HCT116 (cell line): ENCODE measurements at regions not wholly inside any gene's neighbourhood (a gene's known extent, or its start where the extent isn't known, plus 50 kb on each side); places are given as distances from the start of the nearest gene placed in this dataset.

Experiments
- ATAC-seq: fragments of 200-7000 bp; cut with Tn5 transposase; 2 replicates; pipeline ENCODE4 v1.9.1; 2020; ENCODE audit warnings: mild to moderate bottlenecking, moderate library complexity
- BruUV-seq: library from RNA; stranded (reverse); fragments of 400-500 nt; replicated peaks from 2 replicates; lab custom pipeline; 2021; lab: Mats Ljungman, UMichigan
- CTCF ChIA-PET: fragments of 300-600 bp; sonication (Branson Sonifier 250); formaldehyde crosslinking; loops from one replicate; lab custom pipeline; 2021; ENCODE audit warnings: antibody characterized with exemption; lab: Charles Lee
- POLR2A ChIA-PET: fragments of 300-600, 350-600 bp; sonication (Branson Sonifier 250); formaldehyde crosslinking; loops from one replicate; lab custom pipeline; 2021; ENCODE audit warnings: antibody characterized with exemption; lab: Charles Lee
- RAD21 ChIA-PET, 2 experiments: fragments of 300-600 bp; sonication (Branson Sonifier 250); formaldehyde crosslinking; loops; one replicate each; lab custom pipeline; 2023; ENCODE audit warnings: low total read pairs in 2 of 2; ENCODE audit not compliant: uncharacterized antibody in 2 of 2, unreplicated experiment in 2 of 2, low non-redundant PET in 1 of 2; lab: Charles Lee
- DNase-seq: peaks from one replicate; pipeline ENCODE4 v3.0.0-alpha.2; 2010; ENCODE audit warnings: low read depth, low spot score
- H2AFZ ChIP-seq: fragments of 200-600 bp; shearing (Covaris generic), sonication (generic); 2 replicates; pipeline ENCODE4 v1.6.1; 2017; ENCODE audit warnings: low read depth, mixed run types, mixed read lengths, antibody characterized with exemption, low read length; ENCODE audit not compliant: poor library complexity, severe bottlenecking
- H3K27ac ChIP-seq: 2 replicates; pipeline ENCODE4 v1.5.1; 2012; ENCODE audit warnings: low read depth, low read length
- H3K27me3 ChIP-seq: fragments of 200-600 bp; sonication (generic); 2 replicates; pipeline ENCODE4 v1.6.1; 2016; ENCODE audit warnings: mixed run types, low read length, mixed read lengths; ENCODE audit not compliant: insufficient read depth
- H3K36me3 ChIP-seq, 2 experiments: fragments of 200-500 bp in 1 of 2; fragments of 200-600 bp in 1 of 2; sonication (Bioruptor generic) in 1 of 2; sonication (generic) in 1 of 2; 2 replicates each; pipeline versions ENCODE4 v1.5.1 to v1.6.1; 2014 to 2016; ENCODE audit warnings: low read length in 2 of 2, inconsistent platforms in 1 of 2, mixed read lengths in 1 of 2, mixed run types in 1 of 2; ENCODE audit not compliant: insufficient read depth in 2 of 2, control insufficient read depth in 1 of 2
- H3K4me1 ChIP-seq, 2 experiments: fragments of 200-600 bp in 1 of 2; sonication (generic) in 1 of 2; 2 replicates each; pipeline versions ENCODE4 v1.5.1 to v1.6.1; 2012 to 2017; ENCODE audit warnings: low read length in 2 of 2, inconsistent platforms in 1 of 2, mild to moderate bottlenecking in 1 of 2, mixed read lengths in 1 of 2, mixed run types in 1 of 2, moderate library complexity in 1 of 2; ENCODE audit not compliant: insufficient read depth in 2 of 2, control insufficient read depth in 1 of 2
- H3K4me2 ChIP-seq: fragments of 200-600 bp; sonication (generic); 2 replicates; pipeline ENCODE4 v1.6.1; 2017; ENCODE audit warnings: mixed run types, low read length, mixed read lengths
- H3K4me3 ChIP-seq, 2 experiments: fragments of 200-600 bp in 1 of 2; sonication (generic) in 1 of 2; replicated peaks in 1 of 2; 2 replicates each; pipeline ENCODE4 v1.5.1; 2011 to 2016; ENCODE audit warnings: low read length in 2 of 2, control low read depth in 1 of 2, low read depth in 1 of 2, mild to moderate bottlenecking in 1 of 2, mixed read lengths in 1 of 2, mixed run types in 1 of 2
- H3K79me2 ChIP-seq: fragments of 200-600 bp; sonication (generic); 2 replicates; pipeline ENCODE4 v1.6.1; 2017; ENCODE audit warnings: mild to moderate bottlenecking, mixed run types, low read length, moderate library complexity, mixed read lengths; ENCODE audit not compliant: insufficient read depth
- H3K9ac ChIP-seq: fragments of 200-600 bp; sonication (generic); 2 replicates; pipeline ENCODE4 v1.6.1; 2016; ENCODE audit warnings: low read length, mixed read lengths
- H3K9me2 ChIP-seq: fragments of 200-600 bp; sonication (generic), shearing (Covaris generic); 2 replicates; pipeline ENCODE4 v1.6.1; 2017; ENCODE audit warnings: mixed run types, mild to moderate bottlenecking, moderate library complexity; ENCODE audit not compliant: insufficient read depth
- H3K9me3 ChIP-seq, 2 experiments: fragments of 200-500 bp in 1 of 2; fragments of 200-600 bp in 1 of 2; sonication (Bioruptor generic) in 1 of 2; sonication (generic) in 1 of 2; 2 replicates each; pipeline ENCODE4 v1.6.1; 2014 to 2017; ENCODE audit warnings: low read length in 2 of 2, mixed read lengths in 2 of 2, inconsistent platforms in 1 of 2, low read depth in 1 of 2, mild to moderate bottlenecking in 1 of 2, mixed run types in 1 of 2, moderate library complexity in 1 of 2; ENCODE audit not compliant: control insufficient read depth in 1 of 2, insufficient read depth in 1 of 2
- H4K20me1 ChIP-seq: fragments of 200-600 bp; sonication (generic), shearing (Covaris generic); 2 replicates; pipeline ENCODE4 v1.6.1; 2017; ENCODE audit warnings: mixed run types, mild to moderate bottlenecking, moderate library complexity; ENCODE audit not compliant: insufficient read depth
- ATF3 ChIP-seq: IDR thresholded peaks from 2 replicates; pipeline ENCODE4 v1.6.1; 2012
- CEBPB ChIP-seq: IDR thresholded peaks from 2 replicates; pipeline ENCODE4 v1.6.1; 2012; ENCODE audit warnings: low read depth
- EGR1 ChIP-seq: IDR thresholded peaks from 2 replicates; pipeline ENCODE4 v1.6.1; 2012; ENCODE audit warnings: low read depth
- ELF1 ChIP-seq: IDR thresholded peaks from 2 replicates; pipeline ENCODE4 v1.6.1; 2012; ENCODE audit warnings: low read depth, borderline replicate concordance
- EZH2 ChIP-seq: fragments of 200-600 bp; sonication (generic); IDR thresholded peaks from 2 replicates; pipeline ENCODE4 v1.6.1; 2017; ENCODE audit warnings: antibody characterized with exemption, mixed run types
- FOSL1 ChIP-seq: IDR thresholded peaks from 2 replicates; pipeline ENCODE4 v1.6.1; 2012; ENCODE audit warnings: low read depth
- POLR2A ChIP-seq: IDR thresholded peaks from 2 replicates; pipeline ENCODE4 v1.7.0; 2011; ENCODE audit warnings: borderline replicate concordance; ENCODE audit not compliant: insufficient read depth, insufficient read length; ENCODE audit errors: extremely low read depth
- POLR2AphosphoS5 ChIP-seq: IDR thresholded peaks from 2 replicates; pipeline ENCODE4 v1.6.1; 2011; ENCODE audit warnings: mild to moderate bottlenecking, low read depth, low read length, moderate library complexity
- SIN3A ChIP-seq: IDR thresholded peaks from 2 replicates; pipeline ENCODE4 v1.6.1; 2012; ENCODE audit warnings: low read depth
- SRF ChIP-seq: IDR thresholded peaks from 2 replicates; pipeline ENCODE4 v1.6.1; 2012; ENCODE audit warnings: low read depth
- YY1 ChIP-seq: IDR thresholded peaks from 2 replicates; pipeline ENCODE4 v1.6.1; 2011; ENCODE audit warnings: low read length, low read depth, moderate library complexity, mild to moderate bottlenecking; ENCODE audit not compliant: insufficient replicate concordance; ENCODE audit errors: extremely low read depth
- ZNF274 ChIP-seq: fragments of 200-500 bp; sonication (Bioruptor generic); IDR thresholded peaks from 2 replicates; pipeline ENCODE4 v1.6.1; 2014; ENCODE audit warnings: mild to moderate bottlenecking, low read depth, low read length, inconsistent platforms
- intact Hi-C: fragments of 100-400 bp; cut with micrococcal nuclease; formaldehyde crosslinking; loops from 2 replicates; pipeline ENCODE4 v1.10.0; 2022
- TF ChIP-seq, protein P1 (sequence below): IDR thresholded peaks from 2 replicates; pipeline ENCODE4 v1.6.1; 2011; ENCODE audit warnings: mild to moderate bottlenecking, low read length, moderate library complexity; ENCODE audit not compliant: insufficient replicate concordance; ENCODE audit errors: extremely low read depth

DNA sequence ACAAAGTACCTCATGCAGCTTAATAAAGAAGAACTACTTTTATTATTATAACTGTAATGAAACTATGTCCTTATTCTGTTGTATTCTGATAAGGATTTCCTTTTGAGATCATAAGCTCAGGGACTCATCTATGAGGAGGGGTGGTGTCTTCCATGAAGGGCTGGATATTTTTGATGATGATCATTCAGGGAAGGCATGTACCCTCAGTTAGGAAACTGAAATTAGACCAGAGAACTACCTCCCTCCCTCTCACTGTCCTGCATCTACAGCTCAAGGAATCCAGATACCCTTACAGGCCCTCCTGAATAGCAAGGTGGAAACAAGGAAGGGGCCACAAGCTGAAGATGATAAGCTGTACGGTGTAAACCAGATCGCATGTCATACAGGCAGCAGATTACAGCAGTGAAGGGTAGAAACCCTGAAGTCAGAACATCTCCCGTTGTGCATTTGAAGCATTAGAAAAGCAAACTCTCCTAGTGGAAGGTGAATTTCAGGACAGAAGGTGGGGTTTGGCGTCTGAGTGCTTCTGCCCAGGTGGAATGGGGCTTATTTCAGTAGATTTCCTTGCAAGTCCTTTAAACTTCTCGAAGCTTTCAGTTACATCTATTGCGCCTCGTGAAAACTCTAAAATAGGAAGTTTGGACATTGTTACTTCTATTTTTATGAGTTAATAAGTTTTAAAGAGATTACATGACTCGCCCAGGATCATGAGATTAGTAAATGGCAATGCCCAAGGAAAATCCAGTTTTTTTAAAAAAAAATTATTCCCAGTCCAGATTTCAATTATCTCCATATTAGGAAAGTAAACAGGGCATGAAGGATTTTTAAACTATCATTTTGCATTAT lies 101.1 kb upstream of the HNRNPU start:
- ATAC-seq (no peak), DNase-seq (no peak)
- POLR2A ChIA-PET: no interaction called here
- no peaks in the 10 kb centered on the region for H4K20me1 ChIP-seq
- H3K9ac ChIP-seq: no peak overlapping the region
- no TSS peak for BruUV-seq
- H3K79me2 ChIP-seq: no peaks in the 10 kb centered on the region
- H3K9me2 ChIP-seq: no peaks in the 10 kb centered on the region
- no peak overlapping the region for H3K4me3 ChIP-seq
- CTCF ChIA-PET: no interaction called here
- TF ChIP-seq POLR2A (no peak), FOSL1 (no peak), ELF1 (no peak), SIN3A (no peak), YY1 (no peak), EZH2 (no peak), ZNF274 (no peak), ATF3 (no peak), SRF (no peak), CEBPB (no peak), POLR2AphosphoS5 (no peak), EGR1 (no peak)
- TF ChIP-seq, protein P1, sequence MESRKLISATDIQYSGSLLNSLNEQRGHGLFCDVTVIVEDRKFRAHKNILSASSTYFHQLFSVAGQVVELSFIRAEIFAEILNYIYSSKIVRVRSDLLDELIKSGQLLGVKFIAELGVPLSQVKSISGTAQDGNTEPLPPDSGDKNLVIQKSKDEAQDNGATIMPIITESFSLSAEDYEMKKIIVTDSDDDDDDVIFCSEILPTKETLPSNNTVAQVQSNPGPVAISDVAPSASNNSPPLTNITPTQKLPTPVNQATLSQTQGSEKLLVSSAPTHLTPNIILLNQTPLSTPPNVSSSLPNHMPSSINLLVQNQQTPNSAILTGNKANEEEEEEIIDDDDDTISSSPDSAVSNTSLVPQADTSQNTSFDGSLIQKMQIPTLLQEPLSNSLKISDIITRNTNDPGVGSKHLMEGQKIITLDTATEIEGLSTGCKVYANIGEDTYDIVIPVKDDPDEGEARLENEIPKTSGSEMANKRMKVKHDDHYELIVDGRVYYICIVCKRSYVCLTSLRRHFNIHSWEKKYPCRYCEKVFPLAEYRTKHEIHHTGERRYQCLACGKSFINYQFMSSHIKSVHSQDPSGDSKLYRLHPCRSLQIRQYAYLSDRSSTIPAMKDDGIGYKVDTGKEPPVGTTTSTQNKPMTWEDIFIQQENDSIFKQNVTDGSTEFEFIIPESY: no peak
- H3K36me3 ChIP-seq: no peaks in the 10 kb centered on the region
- H3K4me2 ChIP-seq: no peak overlapping the region
- H3K27me3 ChIP-seq: no peaks in the 10 kb centered on the region
- intact Hi-C loops: no loop called here
- no peak overlapping the region for H2AFZ ChIP-seq
- H3K27ac ChIP-seq: no peak overlapping the region
- no peaks in the 10 kb centered on the region for H3K9me3 ChIP-seq
- RAD21 ChIA-PET: no interaction called here
- peaks cover 13 to 33% of the 10 kb centered on the region in 2 experiments; a peak in 3 of 4 replicates for H3K4me1 ChIP-seq
